Motor neuron (in vitro differentiated cells): ENCODE measurements at regions not wholly inside any gene's neighbourhood (a gene's known extent, or its start where the extent isn't known, plus 50 kb on each side); places are given as distances from the start of the nearest gene placed in this dataset.
A peak's percentile ranks its signal among the peaks of the same experiment; 100 is the strongest.

ENCODE experiments used
- ATAC-seq, 8 experiments: fragments of 200-7000 bp; cut with Tn5 transposase; replicated peaks in 6 of 8; 2 replicates each; pipeline ENCODE4 v1.8.0; 2021; ENCODE audit warnings: mild to moderate bottlenecking in 8 of 8, moderate library complexity in 8 of 8
- H3K27ac ChIP-seq, 2 donors: fragments of 250-450 bp; sonication (Bioruptor Pico); 2 replicates each; pipeline ENCODE4 v1.9.0; 2021; ENCODE audit warnings: antibody characterized with exemption in 2 of 2, mild to moderate bottlenecking in 2 of 2, moderate library complexity in 1 of 2
- H3K4me1 ChIP-seq, 2 donors: fragments of 250-450 bp; sonication (Bioruptor Pico); replicated peaks in 1 of 2; 2 replicates each; pipeline ENCODE4 v1.6.1; 2021; ENCODE audit warnings: antibody characterized with exemption in 2 of 2, mild to moderate bottlenecking in 2 of 2, moderate library complexity in 1 of 2
- H3K4me3 ChIP-seq, 5 donors: fragments of 250-450 bp; sonication (Bioruptor Pico); 2 replicates each; pipeline ENCODE4 v1.9.0; 2021; ENCODE audit warnings: antibody characterized with exemption in 5 of 5, mild to moderate bottlenecking in 5 of 5, moderate library complexity in 4 of 5
- WGBS, 10 experiments: fragments of 450-650 bp; shearing (Covaris generic); methylation state at CpG; one replicate each; pipeline ENCODE4 v1.0.0; 2022; 5-methylcytosine and 5-hydroxymethylcytosine counted together
- in situ Hi-C, 9 experiments: fragments of 400-800 bp; cut with MboI; loops; one replicate each; pipeline ENCODE4 v1.15.0; 2021; ENCODE audit warnings: low sequenced_read_pairs in 9 of 9, low pct_unique_long_range_greater_than_20kb in 2 of 9; ENCODE audit not compliant: unreplicated experiment in 9 of 9

- Histone ChIP-seq H3K27ac (peak overlapping the region in 1 of 2 donors; percentile 63), H3K4me1 (peaks cover 27 to 47% of the 10 kb centered on the region in 2 donors), H3K4me3 (no peak overlapping the region)
- 0 to 17% (median 0%) methylated on average over 1 of the region's 1 CpG; no CpG with 5 or more reads in 1 of the 10 experiments for WGBS, 10 experiments
- in situ Hi-C loops: no loop called here
- ATAC-seq: peak in 5 of 8 experiments; percentile 15 to 37 (median 33)
These were observed 711.1 kb upstream of the EPHA7 start for GRCh38 chr6:94130478-94130877.

- peaks cover 27 to 47% of the 10 kb centered on the region in 2 donors for H3K4me1 ChIP-seq
- in situ Hi-C loops: no loop called here
- ATAC-seq: no peak
- no peak overlapping the region for H3K4me3 ChIP-seq
- no peak overlapping the region for H3K27ac ChIP-seq
These were observed 710.6 kb upstream of the EPHA7 start for GRCh38 chr6:94129926-94130325.

DNA sequence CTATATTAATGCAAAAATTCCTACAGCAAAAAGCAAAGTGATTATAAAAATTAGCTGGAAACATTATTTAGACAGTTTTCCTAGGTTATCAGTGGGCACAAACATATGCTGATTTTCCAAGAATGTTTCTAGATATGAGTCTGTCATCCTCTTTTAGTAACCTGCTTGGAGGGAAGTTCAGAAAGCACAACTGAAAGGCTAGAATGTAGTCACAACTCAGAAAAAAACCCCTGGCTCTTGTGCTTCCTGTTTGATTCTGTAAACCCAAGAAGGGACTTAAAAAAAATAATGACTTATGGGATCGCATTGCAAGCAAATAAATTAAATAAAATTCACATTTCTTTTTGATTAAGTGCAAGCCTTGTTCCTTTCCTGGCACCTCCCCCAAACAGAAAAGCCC, 708.4 kb upstream of the EPHA7 start:
- no peak for ATAC-seq
- in situ Hi-C loops: no loop called here
- 0 to 92% (median 11%) methylated on average over 1 of the region's 1 CpG; no CpG with 5 or more reads in 3 of the 10 experiments for WGBS, 10 experiments
- peaks cover 21 to 43% of the 10 kb centered on the region in 2 donors for H3K4me1 ChIP-seq
- H3K27ac ChIP-seq: no peak overlapping the region
- no peak overlapping the region for H3K4me3 ChIP-seq

GRCh38 chr6:94124333-94124732, 705.0 kb upstream of the EPHA7 start:
- 0 to 100% (median 92%) methylated on average over 1 of the region's 1 CpG for WGBS, 10 experiments
- peaks cover 0 to 10% of the 10 kb centered on the region in 2 donors for H3K4me1 ChIP-seq
- no peak overlapping the region for H3K4me3 ChIP-seq
- in situ Hi-C loops: no loop called here
- no peak for ATAC-seq
- H3K27ac ChIP-seq: no peak overlapping the region

GRCh38 chr6:94121094-94121493, 701.7 kb upstream of the EPHA7 start:
- in situ Hi-C loops: no loop called here
- no peak for ATAC-seq
- H3K4me3 ChIP-seq: no peak overlapping the region
- H3K27ac ChIP-seq: no peak overlapping the region
- 3 to 100% (median 89%) methylated on average over 3 of the region's 3 CpGs; no CpG with 5 or more reads in 1 of the 10 experiments for WGBS, 10 experiments
- no peaks in the 10 kb centered on the region for H3K4me1 ChIP-seq

GRCh38 chr6:94099072-94099471, 679.7 kb upstream of the EPHA7 start:
- Histone ChIP-seq H3K4me3 (no peak overlapping the region), H3K27ac (no peak overlapping the region), H3K4me1 (no peaks in the 10 kb centered on the region)
- in situ Hi-C loops: no loop called here
- no peak for ATAC-seq
- 13 to 95% (median 60%) methylated on average over 1 to 4 of the region's 4 CpGs; no CpG with 5 or more reads in 1 of the 10 experiments for WGBS, 10 experiments

DNA sequence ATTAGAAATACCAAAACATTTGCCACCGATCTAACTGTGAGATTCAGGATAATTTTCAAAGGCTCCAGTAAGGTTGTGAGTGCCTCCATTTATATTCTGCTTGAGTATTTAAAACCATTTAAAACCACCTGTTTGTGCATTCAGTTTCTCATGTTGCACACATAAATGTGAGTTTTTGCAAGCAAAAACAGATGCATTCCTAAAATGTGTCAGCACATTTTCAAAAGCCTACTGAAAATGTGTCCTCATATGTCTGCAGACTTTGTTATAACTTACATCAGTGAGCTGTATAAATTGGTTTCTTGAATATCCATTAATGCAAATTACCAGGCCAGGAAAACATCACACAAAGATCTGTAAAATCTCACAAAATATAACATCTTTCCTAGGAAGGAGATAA, 676.6 kb upstream of the EPHA7 start:
- in situ Hi-C loops: no loop called here
- WGBS, 10 experiments: 0 to 100% (median 0%) methylated on average over 1 of the region's 1 CpG; no CpG with 5 or more reads in 2 of the 10 experiments
- H3K4me1 ChIP-seq: peaks cover 0 to 5% of the 10 kb centered on the region in 2 donors
- H3K4me3 ChIP-seq: no peak overlapping the region
- no peak for ATAC-seq
- H3K27ac ChIP-seq: no peak overlapping the region

GRCh38 chr6:94089941-94090340, 670.6 kb upstream of the EPHA7 start:
- Histone ChIP-seq H3K27ac (no peak overlapping the region), H3K4me3 (no peak overlapping the region), H3K4me1 (peaks cover 2 to 16% of the 10 kb centered on the region in 2 donors)
- 6 to 75% (median 43%) methylated on average over 3 to 4 of the region's 4 CpGs for WGBS, 10 experiments
- in situ Hi-C loops: no loop called here
- ATAC-seq: no peak

GRCh38 chr6:94088870-94089269, 669.5 kb upstream of the EPHA7 start:
- Histone ChIP-seq H3K4me1 (peaks cover 2 to 25% of the 10 kb centered on the region in 2 donors), H3K27ac (no peak overlapping the region), H3K4me3 (no peak overlapping the region)
- no peak for ATAC-seq
- in situ Hi-C loops: no loop called here

DNA sequence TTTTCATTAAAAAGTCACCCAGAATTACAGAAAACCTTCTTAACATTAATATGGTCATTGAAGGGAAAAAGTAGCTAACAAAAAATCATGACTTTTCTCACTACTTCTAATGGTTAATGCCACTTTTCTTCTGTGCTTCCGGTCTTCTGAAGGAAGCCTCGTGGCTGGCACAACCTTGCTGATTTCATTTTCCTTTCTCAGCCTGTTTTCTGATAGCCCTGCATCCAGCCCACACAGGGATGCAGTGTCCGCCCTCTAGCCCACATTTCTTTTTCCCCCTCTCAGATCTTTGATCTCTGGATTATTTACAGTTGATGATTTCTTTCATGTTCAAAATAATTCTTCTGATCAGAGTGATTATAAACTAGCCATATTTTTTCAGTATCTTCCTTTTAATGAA, 655.4 kb upstream of the EPHA7 start:
- ATAC-seq: no peak
- H3K4me3 ChIP-seq: no peak overlapping the region
- in situ Hi-C loops: no loop called here
- H3K27ac ChIP-seq: no peak overlapping the region
- H3K4me1 ChIP-seq: peaks cover 3 to 14% of the 10 kb centered on the region in 2 donors
- 0 to 68% (median 38%) methylated on average over 2 to 3 of the region's 3 CpGs; no CpG with 5 or more reads in 1 of the 10 experiments for WGBS, 10 experiments

- ATAC-seq: no peak
- Histone ChIP-seq H3K4me1 (peaks cover 3 to 14% of the 10 kb centered on the region in 2 donors), H3K4me3 (no peak overlapping the region), H3K27ac (no peak overlapping the region)
- WGBS, 10 experiments: 0 to 29% (median 7%) methylated on average over 1 of the region's 1 CpG; no CpG with 5 or more reads in 1 of the 10 experiments
- in situ Hi-C loops: no loop called here
These were observed 652.5 kb upstream of the EPHA7 start for GRCh38 chr6:94071835-94072234.

- in situ Hi-C loops: no loop called here
- ATAC-seq: peak in 1 of 8 experiments; percentile 42
- Histone ChIP-seq H3K4me3 (no peak overlapping the region), H3K4me1 (peaks cover 0 to 7% of the 10 kb centered on the region in 2 donors), H3K27ac (no peak overlapping the region)
- WGBS, 10 experiments: 0 to 26% (median 11%) methylated on average over 2 to 6 of the region's 6 CpGs
These were observed 646.5 kb upstream of the EPHA7 start for GRCh38 chr6:94065707-94066337.

DNA sequence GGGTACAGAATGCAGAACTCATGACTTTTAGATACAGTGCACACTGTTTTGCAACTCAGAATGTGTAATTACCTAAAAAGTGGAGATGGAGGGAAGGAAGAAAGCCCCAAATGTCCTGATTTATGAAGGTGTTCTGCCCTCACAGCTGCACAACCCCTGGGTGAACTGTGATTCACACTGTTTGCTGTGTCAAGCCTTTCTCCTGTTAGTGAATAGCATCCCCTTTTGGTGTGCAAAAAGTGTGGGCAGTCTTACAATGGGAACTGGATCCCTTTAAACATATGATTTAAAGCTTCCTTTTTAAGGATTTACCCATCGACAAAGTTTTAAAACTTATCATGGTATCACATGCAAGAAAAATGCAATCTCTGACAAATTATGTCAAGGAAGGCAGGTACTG, 633.4 kb upstream of the EPHA7 start:
- peak in 5 of 8 experiments; percentile 58 to 80 (median 66) for ATAC-seq
- in situ Hi-C loops: no loop called here
- WGBS, 10 experiments: 0% methylated on average over 1 of the region's 1 CpG; no CpG with 5 or more reads in 3 of the 10 experiments
- Histone ChIP-seq H3K27ac (no peak overlapping the region), H3K4me1 (peaks cover 5 to 17% of the 10 kb centered on the region in 2 donors), H3K4me3 (no peak overlapping the region)

DNA sequence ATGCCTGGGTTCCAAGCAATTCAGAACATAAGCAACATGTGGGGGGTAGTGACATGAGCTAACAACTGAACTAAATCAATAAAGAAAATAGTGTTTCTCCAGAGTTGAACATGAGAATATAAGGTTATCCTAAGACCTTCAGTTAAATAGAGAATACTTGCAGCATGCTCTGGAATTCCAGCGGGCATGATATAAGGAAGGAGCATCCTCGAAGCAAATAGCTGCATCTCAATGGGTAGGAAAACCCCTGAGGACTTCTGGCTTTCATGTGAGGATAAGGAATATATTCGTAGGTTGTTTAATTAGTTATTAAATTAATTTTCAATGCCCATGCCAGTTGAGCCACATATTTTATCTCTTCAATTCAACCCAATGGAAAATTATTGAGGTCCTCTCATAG, 631.2 kb upstream of the EPHA7 start:
- Histone ChIP-seq H3K4me3 (no peak overlapping the region), H3K27ac (no peak overlapping the region), H3K4me1 (peaks cover 12 to 25% of the 10 kb centered on the region in 2 donors)
- 5 to 100% (median 75%) methylated on average over 1 to 3 of the region's 3 CpGs; no CpG with 5 or more reads in 3 of the 10 experiments for WGBS, 10 experiments
- in situ Hi-C loops: no loop called here
- ATAC-seq: no peak
